AG04449 (cell line): ENCODE measurements at regions not wholly inside any gene's neighbourhood (a gene's known extent, or its start where the extent isn't known, plus 50 kb on each side); places are given as distances from the start of the nearest gene placed in this dataset.

Experiments
- CTCF ChIA-PET: fragments of 350-600 bp; formaldehyde crosslinking; extraction: SDS; loops from one replicate; lab custom pipeline; 2021; ENCODE audit warnings: antibody characterized with exemption; lab: Yijun Ruan, JAX
- POLR2A ChIA-PET: fragments of 400-600, 350-600 bp; formaldehyde crosslinking; extraction: SDS; loops from one replicate; lab custom pipeline; 2020; ENCODE audit warnings: antibody characterized with exemption, inconsistent platforms; lab: Yijun Ruan, JAX
- DNase-seq: peaks from one replicate; pipeline ENCODE4 v3.0.0-alpha.2; 2010; ENCODE audit warnings: low read depth, low spot score
- H3K4me3 ChIP-seq: 2 replicates; pipeline ENCODE4 v1.5.1; 2011; ENCODE audit warnings: low read depth, mild to moderate bottlenecking, control low read depth, low read length
- CTCF ChIP-seq: IDR thresholded peaks from one replicate; pipeline ENCODE4 v1.5.1; 2011; ENCODE audit warnings: mild to moderate bottlenecking, moderate library complexity, low read length, control low read depth, inconsistent platforms; ENCODE audit not compliant: insufficient read depth; ENCODE audit errors: missing control alignments

GRCh38 chr2:105597011-105597805, 147.5 kb upstream of the NCK2 start:
- no peak for DNase-seq
- TF ChIP-seq CTCF = no peak
- H3K4me3 ChIP-seq = no peak overlapping the region
- CTCF ChIA-PET = no interaction called here
- POLR2A ChIA-PET = no interaction called here

- no peak overlapping the region for H3K4me3 ChIP-seq
- TF ChIP-seq CTCF = no peak
- CTCF ChIA-PET = no interaction called here
- no peak for DNase-seq
- POLR2A ChIA-PET = no interaction called here
These were observed 148.2 kb upstream of the NCK2 start for GRCh38 chr2:105596411-105596921.

- CTCF ChIA-PET = no interaction called here
These were observed 149.2 kb upstream of the NCK2 start for GRCh38 chr2:105595536-105595935.

GRCh38 chr2:105593221-105593967, 151.3 kb upstream of the NCK2 start:
- TF ChIP-seq CTCF = no peak
- ChIA-PET POLR2A (no interaction called here), CTCF (no interaction called here)

More at GRCh38 chr2:105595536-105595935, 149.2 kb upstream of the NCK2 start:
- no peak for TF ChIP-seq CTCF
- no peak overlapping the region for H3K4me3 ChIP-seq
- DNase-seq = no peak
- POLR2A ChIA-PET = no interaction called here

GRCh38 chr2:105592288-105592687, 152.4 kb upstream of the NCK2 start:
- H3K4me3 ChIP-seq = no peak overlapping the region
- POLR2A ChIA-PET = no interaction called here
- CTCF ChIA-PET = no interaction called here
- no peak for DNase-seq
- no peak for TF ChIP-seq CTCF

More at GRCh38 chr2:105593221-105593967, 151.3 kb upstream of the NCK2 start:
- DNase-seq = no peak
- no peak overlapping the region for H3K4me3 ChIP-seq
